H1 (cell line): ENCODE measurements at regions not wholly inside any gene's neighbourhood (a gene's known extent, or its start where the extent isn't known, plus 50 kb on each side); places are given as distances from the start of the nearest gene placed in this dataset.

Experiments
- CTCF ChIA-PET: fragments of 300-600 bp; sonication (Branson Sonifier 250); formaldehyde crosslinking; loops from one replicate; lab custom pipeline; 2021; ENCODE audit not compliant: partially characterized antibody; lab: Charles Lee
- POLR2A ChIA-PET: fragments of 300-600 bp; sonication (Branson Sonifier 250); formaldehyde crosslinking; loops from one replicate; lab custom pipeline; 2021; ENCODE audit warnings: inconsistent platforms; ENCODE audit not compliant: partially characterized antibody; lab: Charles Lee
- DNase-seq, 2 experiments: peaks; one replicate each; pipeline versions ENCODE4 v3.0.0 to v3.0.0-alpha.2; 2010 to 2022; ENCODE audit warnings: low spot score in 2 of 2, low read depth in 1 of 2, mixed read lengths in 1 of 2
- FAIRE-seq: peaks from 2 replicates; lab custom pipeline; 2011; peaks lifted over from hg19 to GRCh38; lab: Jason Lieb, UNC
- H2AFZ ChIP-seq: 2 replicates; pipeline ENCODE4 v1.8.1; 2012; ENCODE audit warnings: low read length, inconsistent platforms
- H2AK5ac ChIP-seq: 2 replicates; pipeline ENCODE4 v1.6.1; 2013; ENCODE audit warnings: low read depth, low read length
- H2BK120ac ChIP-seq: replicated peaks from 2 replicates; pipeline ENCODE3; 2013; ENCODE audit warnings: low read depth, low read length, inconsistent platforms
- H2BK12ac ChIP-seq: 2 replicates; pipeline ENCODE4 v1.6.1; 2013; ENCODE audit warnings: low read depth, low read length
- H2BK15ac ChIP-seq: 2 replicates; pipeline ENCODE4 v1.6.1; 2013; ENCODE audit warnings: low read length
- H2BK20ac ChIP-seq: 2 replicates; pipeline ENCODE4 v1.6.1; 2013; ENCODE audit warnings: low read length
- H2BK5ac ChIP-seq: 2 replicates; pipeline ENCODE4 v1.6.1; 2013; ENCODE audit warnings: low read depth, low read length
- H3K14ac ChIP-seq: 2 replicates; pipeline ENCODE4 v1.6.1; 2013; ENCODE audit warnings: inconsistent platforms; ENCODE audit not compliant: insufficient read length
- H3K18ac ChIP-seq: 2 replicates; pipeline ENCODE4 v1.6.1; 2013; ENCODE audit warnings: low read length; ENCODE audit errors: extremely low read depth
- H3K23ac ChIP-seq: 2 replicates; pipeline ENCODE4 v1.6.1; 2013; ENCODE audit warnings: inconsistent platforms; ENCODE audit not compliant: insufficient read length
- H3K23me2 ChIP-seq: 2 replicates; pipeline ENCODE4 v1.6.1; 2013; ENCODE audit warnings: low read depth, low read length
- H3K27ac ChIP-seq: 2 replicates; pipeline ENCODE4 v1.6.1; 2011; ENCODE audit warnings: low read depth, low read length, inconsistent platforms
- H3K27me3 ChIP-seq, 4 experiments: replicated peaks in 1 of 4; 1 replicate in 1 of 4; 2 replicates in 3 of 4; pipeline versions ENCODE4 v1.6.1 to v1.8.1; 2011 to 2013; ENCODE audit warnings: low read length in 3 of 4, mild to moderate bottlenecking in 3 of 4, inconsistent platforms in 2 of 4, mixed read lengths in 2 of 4, moderate library complexity in 1 of 4; ENCODE audit not compliant: control insufficient read depth in 3 of 4, insufficient read depth in 3 of 4; ENCODE audit errors: extremely low read depth in 1 of 4
- H3K36me3 ChIP-seq, 4 experiments: 2 replicates each; pipeline versions ENCODE4 v1.6.1 to v1.8.1; 2011 to 2013; ENCODE audit warnings: mild to moderate bottlenecking in 4 of 4, low read length in 3 of 4, moderate library complexity in 2 of 4, control low read depth in 1 of 4, inconsistent platforms in 1 of 4; ENCODE audit not compliant: insufficient read depth in 4 of 4, control insufficient read depth in 2 of 4
- H3K4ac ChIP-seq: replicated peaks from 2 replicates; pipeline ENCODE3; 2013; ENCODE audit warnings: low read length, low read depth, mixed read lengths, inconsistent platforms; ENCODE audit not compliant: insufficient read length
- H3K4me1 ChIP-seq, 4 experiments: replicated peaks in 1 of 4; 1 replicate in 1 of 4; 2 replicates in 3 of 4; pipeline versions ENCODE4 v1.6.1 to v1.8.1; 2011 to 2013; ENCODE audit warnings: low read length in 3 of 4, inconsistent platforms in 2 of 4, mixed read lengths in 1 of 4; ENCODE audit not compliant: insufficient read depth in 4 of 4, control insufficient read depth in 3 of 4
- H3K4me2 ChIP-seq, 2 experiments: 2 replicates each; pipeline versions ENCODE4 v1.6.1 to v1.8.1; 2011 to 2013; ENCODE audit warnings: low read depth in 2 of 2, low read length in 2 of 2, control low read depth in 1 of 2, inconsistent platforms in 1 of 2, mild to moderate bottlenecking in 1 of 2; ENCODE audit not compliant: insufficient read depth in 1 of 2
- H3K4me3 ChIP-seq, 4 experiments: fragments of 200-600, 300-600 bp in 1 of 4; sonication (generic), shearing (Covaris generic), sonication (Bioruptor Twin) in 1 of 4; 2 replicates each; pipeline versions ENCODE4 v1.5.1 to v1.8.1; 2011 to 2016; ENCODE audit warnings: low read length in 4 of 4, low read depth in 3 of 4, control low read depth in 2 of 4, inconsistent platforms in 2 of 4, mild to moderate bottlenecking in 2 of 4, mixed read lengths in 1 of 4, moderate library complexity in 1 of 4; ENCODE audit not compliant: insufficient read depth in 2 of 4; ENCODE audit errors: extremely low read depth in 1 of 4
- H3K56ac ChIP-seq: replicated peaks from 2 replicates; pipeline ENCODE3; 2013; ENCODE audit warnings: low read depth, mild to moderate bottlenecking, mixed read lengths, low read length, inconsistent platforms; ENCODE audit not compliant: insufficient read length
- H3K79me1 ChIP-seq: 2 replicates; pipeline ENCODE4 v1.6.1; 2013; ENCODE audit warnings: low read depth, low read length, control low read depth
- H3K79me2 ChIP-seq, 2 experiments: 2 replicates each; pipeline versions ENCODE4 v1.6.1 to v1.8.1; 2012 to 2013; ENCODE audit warnings: low read length in 2 of 2, mild to moderate bottlenecking in 2 of 2, inconsistent platforms in 1 of 2; ENCODE audit not compliant: insufficient read depth in 2 of 2, control insufficient read depth in 1 of 2
- H3K9ac ChIP-seq, 4 experiments: replicated peaks in 1 of 4; 1 replicate in 1 of 4; 2 replicates in 3 of 4; pipeline versions ENCODE4 v1.6.1 to v1.8.1; 2011 to 2013; ENCODE audit warnings: low read depth in 3 of 4, low read length in 3 of 4, control low read depth in 2 of 4, mild to moderate bottlenecking in 2 of 4, moderate library complexity in 2 of 4, inconsistent platforms in 1 of 4; ENCODE audit errors: extremely low read depth in 1 of 4
- H3K9me3 ChIP-seq, 2 experiments: 2 replicates each; pipeline versions ENCODE4 v1.6.1 to v1.8.1; 2012 to 2013; ENCODE audit warnings: mild to moderate bottlenecking in 2 of 2, moderate library complexity in 2 of 2, control low read depth in 1 of 2, inconsistent platforms in 1 of 2, low read depth in 1 of 2, low read length in 1 of 2, mixed read lengths in 1 of 2; ENCODE audit not compliant: insufficient read depth in 2 of 2
- H4K20me1 ChIP-seq, 2 experiments: replicated peaks in 1 of 2; 2 replicates each; pipeline versions ENCODE3 to v1.8.1; 2011 to 2013; ENCODE audit warnings: inconsistent platforms in 2 of 2, low read length in 2 of 2, mild to moderate bottlenecking in 1 of 2; ENCODE audit not compliant: insufficient read depth in 2 of 2, control insufficient read depth in 1 of 2
- H4K5ac ChIP-seq: 2 replicates; pipeline ENCODE4 v1.6.1; 2013; ENCODE audit warnings: low read length, low read depth, mixed read lengths, inconsistent platforms; ENCODE audit not compliant: insufficient read length
- H4K8ac ChIP-seq: 2 replicates; pipeline ENCODE4 v1.8.0; 2013; ENCODE audit warnings: mild to moderate bottlenecking, moderate library complexity, low read length, inconsistent platforms; ENCODE audit not compliant: insufficient read depth; ENCODE audit errors: extremely low read depth
- H4K91ac ChIP-seq: replicated peaks from 2 replicates; pipeline ENCODE3; 2013; ENCODE audit warnings: low read length, mixed read lengths, inconsistent platforms; ENCODE audit not compliant: insufficient read length
- CEBPB ChIP-seq: IDR thresholded peaks from 2 replicates; pipeline ENCODE4 v1.6.1; 2012; ENCODE audit warnings: low read depth, low read length
- CHD1 ChIP-seq: IDR thresholded peaks from 2 replicates; pipeline ENCODE4 v1.6.1; 2012; ENCODE audit warnings: low read depth, low read length, improper control_type of control experiment
- EGR1 ChIP-seq: IDR thresholded peaks from 2 replicates; pipeline ENCODE4 v1.6.1; 2011; ENCODE audit warnings: low read depth, low read length, borderline replicate concordance
- GABPA ChIP-seq: IDR thresholded peaks from 2 replicates; pipeline ENCODE4 v1.6.1; 2011; ENCODE audit warnings: mild to moderate bottlenecking, low read length, moderate library complexity, borderline replicate concordance; ENCODE audit not compliant: insufficient read depth
- WGBS, 2 experiments: shearing (Covaris generic) in 1 of 2; methylation state at CpG; one replicate each; pipeline versions ENCODE4 v1.1.6 to v1.1.7; 2013 to 2015; ENCODE audit warnings: low lambda C conversion rate in 2 of 2, mixed read lengths in 2 of 2, inconsistent platforms in 1 of 2, low coverage in 1 of 2, missing lambda C conversion rate in 1 of 2; ENCODE audit not compliant: insufficient replicate concordance in 2 of 2, insufficient coverage in 1 of 2, insufficient read length in 1 of 2; ENCODE audit errors: extremely low coverage in 1 of 2, missing lambda C conversion rate in 1 of 2; 5-methylcytosine and 5-hydroxymethylcytosine counted together

- Histone ChIP-seq H3K9me3 (peaks cover 0 to 3% of the 10 kb centered on the region in 2 experiments; a peak in 1 of 4 replicates), H2BK12ac (no peak overlapping the region), H4K5ac (no peak overlapping the region), H2BK120ac (no peak overlapping the region), H3K56ac (no peak overlapping the region), H3K4me1 (no peaks in the 10 kb centered on the region), H3K4me3 (no peak overlapping the region), H3K23ac (no peak overlapping the region), H3K79me1 (no peaks in the 10 kb centered on the region), H3K4me2 (no peak overlapping the region), H2AFZ (no peak overlapping the region), H3K79me2 (no peaks in the 10 kb centered on the region), H4K91ac (no peak overlapping the region), H3K23me2 (no peaks in the 10 kb centered on the region; the same call in 1 of the 2 replicates), H2BK5ac (no peak overlapping the region), H4K8ac (no peak overlapping the region), H3K9ac (no peak overlapping the region), H2AK5ac (no peak overlapping the region), H3K4ac (no peak overlapping the region), H4K20me1 (no peaks in the 10 kb centered on the region), H3K14ac (no peak overlapping the region), H3K18ac (no peak overlapping the region), H3K27me3 (peaks cover 9 to 43% (median 35%) of the 10 kb centered on the region in 4 experiments), H3K27ac (no peak overlapping the region), H2BK20ac (no peak overlapping the region), H3K36me3 (no peaks in the 10 kb centered on the region), H2BK15ac (no peak overlapping the region)
- DNase-seq = no peak
- 85% methylated on average over 4 of the region's 4 CpGs; no CpG with 5 or more reads in 1 of the 2 experiments for WGBS, 2 experiments
- TF ChIP-seq CEBPB (no peak), CHD1 (no peak), GABPA (no peak), EGR1 (no peak)
- FAIRE-seq = no peak
- ChIA-PET CTCF (no interaction called here), POLR2A (no interaction called here)
Measured at GRCh38 chr2:217261452-217261851, 401.6 kb upstream of the TNP1 start.
